A673 (cell line): ENCODE measurements at regions not wholly inside any gene's neighbourhood (a gene's known extent, or its start where the extent isn't known, plus 50 kb on each side); places are given as distances from the start of the nearest gene placed in this dataset.
"Not testable (repeated sequence)": the region's sequence is repeated elsewhere in the genome, so short reads cannot be mapped to it uniquely, and the experiment has no call there.

Experiments
- BruUV-seq: library from RNA; stranded (reverse); fragments of 400-500 nt; replicated peaks from 2 replicates; lab custom pipeline; 2021; lab: Mats Ljungman, UMichigan
- CTCF ChIA-PET: fragments of 300-600 bp; sonication (Branson Sonifier 250); formaldehyde crosslinking; loops from one replicate; lab custom pipeline; 2022; ENCODE audit warnings: antibody characterized with exemption; lab: Charles Lee
- POLR2A ChIA-PET: fragments of 300-600 bp; sonication (Branson Sonifier 250); formaldehyde crosslinking; loops from one replicate; lab custom pipeline; 2022; ENCODE audit warnings: antibody characterized with exemption; ENCODE audit not compliant: low non-redundant PET; lab: Charles Lee
- DNase-seq: peaks from one replicate; pipeline ENCODE4 v3.0.0-alpha.2; 2015; ENCODE audit warnings: low spot score
- H3K27ac ChIP-seq: fragments of 200-600 bp; sonication (generic); 2 replicates; pipeline ENCODE4 v1.5.1; 2016; ENCODE audit warnings: mixed run types, low read depth, mild to moderate bottlenecking, mixed read lengths, antibody characterized with exemption, low read length; ENCODE audit not compliant: poor library complexity, severe bottlenecking
- H3K27me3 ChIP-seq: fragments of 200-600 bp; sonication (generic); replicated peaks from 2 replicates; pipeline ENCODE4 v1.6.1; 2017; ENCODE audit warnings: mixed run types, low read depth, mild to moderate bottlenecking, mixed read lengths, antibody characterized with exemption, low read length; ENCODE audit not compliant: insufficient read depth, poor library complexity
- H3K36me3 ChIP-seq: fragments of 200-600 bp; sonication (generic); 2 replicates; pipeline ENCODE4 v1.6.1; 2016; ENCODE audit warnings: mixed run types, mild to moderate bottlenecking, mixed read lengths, antibody characterized with exemption, low read length; ENCODE audit not compliant: insufficient read depth, poor library complexity, severe bottlenecking
- H3K4me1 ChIP-seq: fragments of 200-600 bp; sonication (generic); 2 replicates; pipeline ENCODE4 v1.6.1; 2017; ENCODE audit warnings: mixed run types, mild to moderate bottlenecking, mixed read lengths, antibody characterized with exemption, low read length; ENCODE audit not compliant: insufficient read depth, poor library complexity, severe bottlenecking
- H3K4me3 ChIP-seq: fragments of 200-600 bp; sonication (generic); 2 replicates; pipeline ENCODE4 v1.5.1; 2016; ENCODE audit warnings: low read depth, mixed run types, mild to moderate bottlenecking, mixed read lengths, low read length; ENCODE audit not compliant: poor library complexity, severe bottlenecking
- H3K9me3 ChIP-seq: fragments of 200-600 bp; sonication (generic); 2 replicates; pipeline ENCODE4 v1.6.1; 2016; ENCODE audit warnings: mixed run types, low read depth, mild to moderate bottlenecking, mixed read lengths, antibody characterized with exemption, low read length; ENCODE audit not compliant: poor library complexity, severe bottlenecking
- CTCF ChIP-seq: fragments of 300-800, 200-600 bp; sonication (generic); conservative IDR thresholded peaks from 2 replicates; pipeline ENCODE4 v1.5.1; 2017; ENCODE audit warnings: low read depth, mild to moderate bottlenecking, antibody characterized with exemption, low read length, moderate library complexity, mixed read lengths
- EZH2 ChIP-seq: fragments of 200-600 bp; sonication (generic); IDR thresholded peaks from 2 replicates; pipeline ENCODE4 v1.6.1; 2017; ENCODE audit warnings: borderline replicate concordance, low read depth, mild to moderate bottlenecking, mixed read lengths, antibody characterized with exemption, low read length; ENCODE audit not compliant: poor library complexity, severe bottlenecking
- intact Hi-C: fragments of 100-400 bp; cut with micrococcal nuclease; formaldehyde crosslinking; loops from one replicate; pipeline ENCODE4 v1.10.0; 2022; ENCODE audit not compliant: unreplicated experiment

GRCh38 chr5:32916648-32917047, 205.5 kb downstream of the NPR3 start:
- H3K27ac ChIP-seq, result no peak overlapping the region
- H3K36me3 ChIP-seq, result no peaks in the 10 kb centered on the region
- no peaks in the 10 kb centered on the region for H3K4me1 ChIP-seq
- TF ChIP-seq CTCF, result peak; percentile 40
- TF ChIP-seq EZH2, result no peak
- ChIA-PET POLR2A (no interaction called here), CTCF (interaction anchor here (1.2 kb wide), 1 partner anchor 427 kb away, joined by 3 read pairs; no protein-coding TSS in a partner anchor)
- no TSS peak for BruUV-seq
- no peak overlapping the region for H3K4me3 ChIP-seq
- intact Hi-C loops, result loop anchor here (2.0 kb wide), 1 partner anchor 208 kb away; no protein-coding TSS in a partner anchor
- peak; percentile 32 for DNase-seq
- H3K27me3 ChIP-seq, result no peaks in the 10 kb centered on the region
- no peaks in the 10 kb centered on the region for H3K9me3 ChIP-seq

- no peak overlapping the region for H3K4me3 ChIP-seq
- no peak for DNase-seq
- H3K27ac ChIP-seq, result no peak overlapping the region
- intact Hi-C loops, result no loop called here
- ChIA-PET POLR2A (no interaction called here), CTCF (no interaction called here)
- TF ChIP-seq EZH2 (no peak), CTCF (no peak)
- no peaks in the 10 kb centered on the region for H3K27me3 ChIP-seq
- no peaks in the 10 kb centered on the region for H3K4me1 ChIP-seq
- no peaks in the 10 kb centered on the region for H3K36me3 ChIP-seq
- no peaks in the 10 kb centered on the region for H3K9me3 ChIP-seq
- BruUV-seq, result no TSS peak
Observed at GRCh38 chr5:32928761-32929160, 217.6 kb downstream of the NPR3 start.

- CTCF ChIA-PET, H3K9me3 ChIP-seq, DNase-seq, H3K4me1 ChIP-seq, H3K4me3 ChIP-seq, H3K36me3 ChIP-seq, H3K27me3 ChIP-seq, BruUV-seq, H3K27ac ChIP-seq, intact Hi-C loops, POLR2A ChIA-PET: not testable (repeated sequence)
Observed at GRCh38 chr5:32931438-32931837, 220.3 kb downstream of the NPR3 start.

- no peak for DNase-seq
- POLR2A ChIA-PET, result no interaction called here
- TF ChIP-seq CTCF (no peak), EZH2 (no peak)
- Histone ChIP-seq H3K4me3 (no peak overlapping the region), H3K4me1 (no peaks in the 10 kb centered on the region), H3K27me3 (no peaks in the 10 kb centered on the region), H3K36me3 (no peaks in the 10 kb centered on the region), H3K9me3 (no peaks in the 10 kb centered on the region), H3K27ac (no peak overlapping the region)
- CTCF ChIA-PET, result no interaction called here
- no TSS peak for BruUV-seq
- intact Hi-C loops, result no loop called here
Observed at GRCh38 chr5:32932241-32932935, 221.3 kb downstream of the NPR3 start.
